ENCODE measurements at regions not wholly inside any gene's neighbourhood (a gene's known extent, or its start where the extent isn't known, plus 50 kb on each side); places are given as distances from the start of the nearest gene placed in this dataset.

- DNase-seq (ENCODE audit: low spot score): no peak
Measured at GRCh38 chr1:55276671-55277376, 61.7 kb upstream of the USP24 start.

- DNase-seq (ENCODE audit: low spot score): no peak
Measured at GRCh38 chr1:55275941-55276341, 60.8 kb upstream of the USP24 start.

GRCh38 chr1:55275151-55275748 is 60.1 kb upstream of the USP24 start:
- no peak for DNase-seq (ENCODE audit: low spot score)

- no peak for DNase-seq (ENCODE audit: low spot score)
Measured at GRCh38 chr1:55272994-55273393, 57.8 kb upstream of the USP24 start.

All from A172 (cell line).